ENCODE measurements at regions not wholly inside any gene's neighbourhood (a gene's known extent, or its start where the extent isn't known, plus 50 kb on each side); places are given as distances from the start of the nearest gene placed in this dataset.

DNA sequence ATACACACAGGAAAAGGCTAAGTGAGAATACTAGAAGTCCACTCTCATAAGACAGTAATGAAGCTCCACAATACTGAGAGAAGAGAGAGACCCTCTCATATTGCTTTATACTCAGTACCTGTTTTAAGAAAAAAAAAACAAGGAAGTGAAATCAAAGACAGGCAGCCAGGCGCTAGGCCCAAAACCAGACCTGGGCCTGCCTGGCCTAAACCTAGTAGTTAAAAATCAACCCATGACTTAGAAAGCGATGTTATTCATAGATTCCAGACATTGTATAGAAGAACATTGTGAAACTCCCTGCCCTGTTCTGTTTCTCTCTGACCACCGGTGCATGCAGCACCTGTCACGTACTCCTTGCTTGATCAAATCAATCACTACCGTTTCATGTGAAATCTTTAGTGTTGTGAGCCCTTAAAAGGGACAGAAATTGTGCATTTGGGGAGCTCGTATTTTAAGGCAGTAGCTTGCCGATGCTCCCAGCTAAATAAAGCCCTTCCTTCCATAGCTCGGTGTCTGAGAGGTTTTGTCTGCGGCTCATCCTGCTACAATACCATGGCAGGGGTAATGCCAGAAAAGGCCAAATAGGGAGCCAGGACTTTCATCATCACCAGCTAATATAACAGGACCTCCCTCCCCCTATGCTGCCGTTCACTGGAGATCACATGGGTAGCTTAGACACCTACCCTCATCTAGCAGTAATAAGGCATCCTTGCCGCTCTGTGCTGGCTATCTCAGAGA lies 1294.1 kb downstream of the NSUN3 start:
- no peak for DNase-seq (ENCODE audit: low read depth)

DNA sequence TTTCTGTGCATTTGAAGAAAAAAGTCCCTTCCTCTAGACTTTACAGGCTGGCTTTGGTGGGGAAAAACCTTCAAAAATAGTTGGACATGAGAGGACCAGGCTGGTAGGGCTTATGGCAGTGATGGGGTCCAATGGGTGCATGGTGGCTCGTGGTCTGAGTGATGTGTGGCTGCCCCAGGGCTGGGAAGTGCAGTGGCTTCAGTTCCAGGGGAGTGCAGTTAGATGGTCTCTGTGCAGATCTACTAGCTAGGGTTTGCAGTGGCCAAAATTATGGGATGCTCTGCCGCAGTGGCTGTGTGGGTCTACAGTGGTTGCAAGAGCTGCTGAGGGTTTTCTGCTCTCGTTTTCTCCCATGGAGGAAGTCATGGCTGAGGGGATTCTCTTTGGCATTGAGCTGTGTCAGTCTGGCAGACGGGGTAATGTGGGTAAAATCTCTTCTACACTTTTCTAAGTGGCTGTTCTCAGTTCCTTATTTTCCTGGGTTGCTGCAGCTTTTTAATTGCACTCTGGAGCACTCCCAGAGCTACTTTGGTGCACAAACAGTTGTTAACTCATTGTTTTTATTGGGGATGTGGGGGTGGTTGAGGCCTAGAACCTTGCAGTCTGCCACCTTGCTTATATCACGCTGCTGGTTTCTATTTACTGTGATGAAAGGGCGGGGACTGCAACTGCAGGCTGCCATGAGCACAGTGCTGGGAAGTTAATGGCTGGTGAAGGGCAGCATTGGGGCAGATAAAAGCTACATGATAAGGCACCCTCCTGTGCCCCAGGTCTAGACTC lies 1324.6 kb downstream of the NSUN3 start:
- DNase-seq (ENCODE audit: low read depth): no peak

DNA sequence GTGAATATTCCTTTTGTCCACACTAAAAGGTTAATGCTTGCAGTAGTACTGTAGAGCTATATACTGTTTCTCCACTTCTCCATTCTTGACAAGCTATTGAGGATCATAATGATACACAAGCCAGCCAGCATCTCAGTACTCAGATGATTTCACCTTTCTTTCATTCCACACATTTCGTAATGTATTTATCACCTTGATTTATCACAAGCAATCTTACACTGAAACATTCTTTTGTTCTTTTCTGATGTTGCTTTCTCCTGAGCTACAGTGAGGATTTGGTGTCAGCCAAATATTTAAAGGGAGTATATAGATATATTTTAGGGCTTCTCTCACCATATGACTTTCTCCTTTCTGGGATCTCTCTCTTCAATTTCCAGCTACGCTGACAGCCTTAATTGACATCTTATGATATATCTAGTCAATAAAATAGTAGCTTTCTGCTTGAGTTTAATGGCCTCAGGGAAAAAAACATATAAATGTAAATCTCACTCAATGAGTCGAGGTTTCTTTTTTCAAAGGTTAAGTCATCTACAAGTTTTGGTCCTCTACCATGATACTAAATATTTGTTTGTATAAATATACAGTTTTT lies 1327.0 kb downstream of the NSUN3 start:
- DNase-seq (ENCODE audit: low read depth): no peak

- DNase-seq (ENCODE audit: low read depth): no peak
These were observed 1331.4 kb downstream of the NSUN3 start for GRCh38 chr3:95394286-95394685.

GRCh38 chr3:95399585-95399984 lies 1336.7 kb downstream of the NSUN3 start:
- no peak for DNase-seq (ENCODE audit: low read depth)

GRCh38 chr3:95401693-95402092 lies 1338.8 kb downstream of the NSUN3 start:
- no peak for DNase-seq (ENCODE audit: low read depth)

DNA sequence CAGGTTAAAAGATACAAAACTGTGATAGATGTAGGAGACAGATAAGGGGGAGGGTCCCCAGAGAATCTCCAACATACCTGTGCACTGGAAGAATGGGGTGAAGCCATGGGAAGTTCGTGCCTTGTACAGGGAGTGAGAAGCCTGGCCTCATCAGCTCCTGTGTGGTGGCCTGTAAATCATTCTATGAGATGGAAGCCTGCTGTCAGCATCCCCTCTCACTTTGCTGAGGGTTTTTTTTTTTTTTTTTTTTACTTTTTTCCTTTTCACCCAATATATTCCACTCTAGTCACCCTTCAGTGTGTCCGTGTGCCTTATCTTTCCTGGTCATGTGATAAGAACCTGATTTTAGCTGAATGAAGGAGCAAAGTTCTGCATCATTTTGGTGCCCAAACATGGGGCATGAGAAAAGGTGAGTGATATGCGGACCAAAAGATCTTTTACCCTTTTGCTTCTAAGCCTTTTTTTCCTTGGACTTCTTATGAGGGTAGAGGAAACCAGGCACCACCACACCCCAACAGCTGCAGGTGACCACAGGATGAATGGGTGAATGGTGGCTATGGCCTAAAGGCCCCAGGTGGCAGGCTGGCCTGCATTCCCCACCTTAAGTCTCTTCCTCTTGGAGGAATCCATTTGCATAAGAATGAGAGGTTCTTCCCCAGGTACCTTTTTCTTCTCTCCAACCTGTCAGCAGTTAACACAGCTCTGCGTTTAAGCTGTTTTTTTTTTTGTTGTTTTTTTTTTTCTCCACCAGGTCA lies 1345.0 kb downstream of the NSUN3 start:
- no peak for DNase-seq (ENCODE audit: low read depth)

GRCh38 chr3:95408464-95408862 lies 1345.6 kb downstream of the NSUN3 start:
- no peak for DNase-seq (ENCODE audit: low read depth)

GRCh38 chr3:95418251-95418650 lies 1355.4 kb downstream of the NSUN3 start:
- no peak for DNase-seq (ENCODE audit: low read depth)

DNA sequence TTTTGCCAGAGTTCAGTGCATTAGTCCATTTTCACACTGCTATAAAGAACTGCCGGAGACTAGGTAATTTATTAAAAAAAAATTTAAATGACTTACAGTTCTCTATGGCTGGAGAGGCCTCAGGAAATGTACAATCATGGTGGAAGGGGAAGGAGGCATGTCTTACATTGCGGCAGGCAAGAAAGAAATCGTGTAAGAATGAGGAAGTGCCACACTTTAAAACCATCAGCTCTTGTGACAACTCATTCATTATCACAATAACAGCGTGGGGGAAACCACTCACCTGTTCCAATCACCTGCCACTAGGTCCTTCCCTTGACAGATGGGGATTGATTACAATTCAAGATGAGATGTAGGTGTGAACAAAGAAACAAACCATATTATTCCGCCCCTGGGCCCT lies 1361.4 kb downstream of the NSUN3 start:
- no peak for DNase-seq (ENCODE audit: low read depth)

- DNase-seq (ENCODE audit: low read depth): no peak
These were observed 1371.6 kb downstream of the NSUN3 start for GRCh38 chr3:95434491-95434890.

DNA sequence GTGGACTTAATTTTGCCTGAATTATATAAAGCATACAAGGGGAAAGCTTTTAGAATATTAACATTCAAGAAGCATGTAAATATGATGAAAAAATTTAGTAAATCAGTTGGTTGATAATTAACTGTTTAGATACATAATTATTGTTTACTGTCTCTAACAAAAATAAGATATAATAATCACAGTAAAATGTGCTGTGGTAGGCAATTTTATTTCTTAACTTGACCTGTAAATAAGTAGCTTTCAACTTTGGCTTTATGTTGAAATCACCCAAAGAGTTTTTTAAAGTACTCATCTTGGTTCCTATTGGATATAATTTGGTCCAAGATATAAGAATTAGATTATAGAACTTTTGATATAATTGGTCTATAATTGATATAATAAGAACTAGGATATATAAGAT lies 1374.5 kb downstream of the NSUN3 start:
- DNase-seq (ENCODE audit: low read depth): no peak

GRCh38 chr3:95438274-95438673 lies 1375.4 kb downstream of the NSUN3 start:
- no peak for DNase-seq (ENCODE audit: low read depth)

DNA sequence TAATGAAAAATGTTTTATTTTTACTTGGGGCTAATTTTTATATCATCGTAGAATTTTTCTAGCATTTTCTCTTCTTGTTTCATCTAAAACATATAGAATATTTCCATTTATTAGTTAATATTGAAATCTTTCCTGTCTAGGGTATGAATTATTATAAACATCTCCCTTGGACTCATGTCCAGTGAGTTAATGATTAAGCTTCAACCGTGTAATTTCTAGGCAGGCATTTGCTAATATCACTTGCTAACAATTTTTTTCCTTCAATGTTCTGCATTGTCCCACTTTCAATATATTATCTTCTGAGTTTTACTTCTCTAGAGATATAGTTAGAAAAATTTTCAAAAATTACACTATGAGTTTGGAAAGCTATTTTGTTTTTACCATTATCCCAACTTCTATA lies 1371.6 kb upstream of the EPHA6 start:
- DNase-seq (ENCODE audit: low read depth): no peak

DNA sequence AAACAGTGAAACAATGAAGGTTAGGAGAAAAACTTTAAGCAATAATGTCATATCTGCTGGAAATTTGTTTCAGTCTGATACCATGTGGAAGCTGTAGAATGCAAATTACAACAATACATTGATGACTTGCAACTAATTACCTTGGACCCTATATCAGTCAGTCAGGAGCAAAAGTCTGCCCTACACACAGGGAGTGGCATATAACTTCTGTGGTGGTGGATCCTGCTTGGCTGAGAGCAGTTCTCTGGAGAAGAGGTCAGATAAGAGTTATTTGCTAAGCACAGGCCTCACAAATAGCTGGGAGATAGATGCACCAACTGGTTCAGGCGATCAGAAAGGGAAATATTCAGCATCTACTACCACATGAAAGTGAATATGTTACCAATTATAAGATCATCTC lies 1364.6 kb upstream of the EPHA6 start:
- no peak for DNase-seq (ENCODE audit: low read depth)

DNA sequence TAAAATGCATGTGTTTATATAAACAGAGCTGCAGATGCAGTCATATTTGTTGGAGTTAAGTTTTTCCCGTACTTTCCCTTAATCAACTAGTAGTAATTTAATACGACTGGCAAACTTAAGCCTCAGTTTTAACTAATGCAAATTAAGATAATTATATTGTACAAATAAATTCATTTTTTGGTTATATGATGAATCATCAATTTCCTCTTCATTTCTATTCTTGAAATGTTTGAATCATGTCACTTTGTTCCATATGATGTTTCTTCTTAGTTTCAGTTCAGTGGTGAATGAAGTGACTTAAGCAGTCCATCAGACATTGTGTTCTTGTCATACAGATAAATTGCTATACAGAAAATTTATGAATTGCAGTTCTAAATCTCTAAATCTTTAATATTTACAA lies 1361.2 kb upstream of the EPHA6 start:
- no peak for DNase-seq (ENCODE audit: low read depth)

DNA sequence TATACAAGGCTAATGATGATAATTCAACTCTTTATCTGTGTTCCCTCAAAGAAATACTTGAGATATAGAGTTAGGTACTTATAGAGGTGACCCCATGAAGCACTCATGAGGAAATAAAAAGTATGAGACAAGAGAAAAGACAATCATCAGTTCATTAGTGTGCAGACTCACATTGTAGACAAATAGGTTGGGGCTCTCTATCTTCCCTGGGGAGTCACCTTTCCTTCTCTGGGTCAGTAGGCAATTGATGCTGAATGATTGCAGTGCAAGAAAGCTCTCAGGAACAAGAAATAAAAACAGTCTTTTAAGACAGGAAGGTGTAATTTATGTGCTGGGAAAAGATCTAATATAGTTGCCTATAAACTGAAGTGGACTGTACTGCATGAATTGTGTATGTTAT lies 1357.6 kb upstream of the EPHA6 start:
- no peak for DNase-seq (ENCODE audit: low read depth)

DNA sequence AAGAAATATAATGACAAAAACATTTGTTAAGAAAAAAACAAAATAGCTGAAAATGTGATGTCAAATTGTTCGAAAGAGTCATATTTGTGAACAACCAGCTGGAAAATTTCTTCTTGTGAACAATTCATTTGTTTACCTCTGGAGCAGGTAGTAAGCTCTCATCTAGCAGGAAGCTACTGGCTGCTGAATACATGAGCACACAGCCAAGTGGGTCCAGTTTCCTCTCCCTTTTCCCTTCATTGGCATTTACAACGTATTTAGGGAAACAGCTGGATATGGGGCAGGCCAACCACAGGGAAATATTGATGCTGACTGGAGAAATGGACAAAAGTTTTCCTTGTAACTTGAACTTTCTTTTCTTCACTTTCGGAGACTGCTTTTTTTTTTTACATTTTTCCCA lies 1354.7 kb upstream of the EPHA6 start:
- no peak for DNase-seq (ENCODE audit: low read depth)

- DNase-seq (ENCODE audit: low read depth): no peak
These were observed 1354.1 kb upstream of the EPHA6 start for GRCh38 chr3:95460274-95460673.

DNA sequence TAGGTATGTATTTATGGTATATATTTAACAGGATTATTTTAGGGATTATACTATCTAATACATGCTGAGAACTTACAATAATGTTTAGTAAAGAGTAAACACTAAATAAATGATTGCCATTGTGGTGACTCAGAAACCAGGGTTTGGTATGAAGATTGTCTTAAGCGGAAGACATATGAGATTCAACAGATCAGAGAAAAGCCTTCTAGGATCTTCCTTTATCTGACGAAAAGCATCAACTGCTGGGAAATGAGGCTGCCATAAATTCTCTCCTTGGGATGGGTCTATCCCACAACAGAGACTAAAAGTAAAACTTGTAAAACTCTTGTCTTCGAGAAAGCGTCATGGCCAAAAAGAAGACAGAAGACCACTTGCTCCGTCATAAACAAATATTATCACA lies 1352.2 kb upstream of the EPHA6 start:
- no peak for DNase-seq (ENCODE audit: low read depth)

DNA sequence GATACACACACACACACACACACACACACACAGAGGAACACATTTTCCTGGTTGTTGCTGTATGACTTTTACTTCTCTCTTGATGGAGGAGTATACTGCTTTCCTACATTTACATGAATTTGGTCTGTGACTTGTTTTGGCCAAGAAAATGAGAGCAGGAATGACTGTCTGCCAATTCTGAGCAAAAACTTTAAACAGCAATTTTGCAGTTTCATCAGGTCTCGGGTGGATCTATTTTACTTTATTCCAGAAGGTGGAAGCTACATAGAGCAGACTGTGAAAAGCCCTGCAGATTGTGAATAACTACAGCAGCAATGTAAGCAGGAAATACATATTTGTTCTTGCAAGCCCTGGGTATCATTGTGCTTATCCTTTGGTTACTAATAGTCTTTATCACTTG lies 1350.0 kb upstream of the EPHA6 start:
- no peak for DNase-seq (ENCODE audit: low read depth)

- DNase-seq (ENCODE audit: low read depth): no peak
These were observed 1346.1 kb upstream of the EPHA6 start for GRCh38 chr3:95468331-95468730.

DNA sequence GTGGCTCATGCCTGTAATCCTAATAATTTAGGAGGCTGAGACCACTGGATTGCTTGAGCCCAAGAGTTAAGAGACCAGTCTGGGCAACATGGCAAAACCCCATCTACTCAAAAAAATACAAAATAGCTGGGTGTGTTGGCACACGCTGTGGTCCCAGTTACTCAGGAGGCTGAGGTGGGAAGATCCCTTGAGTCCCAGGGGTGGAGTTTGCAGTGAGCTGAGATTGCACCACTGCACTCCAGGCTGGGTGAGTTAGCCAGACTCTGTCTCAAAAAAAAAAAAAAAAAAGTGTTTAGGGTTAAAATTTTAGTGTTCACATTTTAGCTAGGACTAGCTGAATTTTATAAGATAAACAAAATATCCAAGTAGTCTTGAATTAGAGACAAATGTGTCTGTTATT lies 1340.1 kb upstream of the EPHA6 start:
- DNase-seq (ENCODE audit: low read depth): no peak
